Adrenal gland (tissue), 9 donors: ENCODE measurements at regions not wholly inside any gene's neighbourhood (a gene's known extent, or its start where the extent isn't known, plus 50 kb on each side); places are given as distances from the start of the nearest gene placed in this dataset.

Experiments
- DNase-seq, 7 donors: peaks; one replicate each; pipeline ENCODE4 v3.0.0-alpha.2; 2019 to 2020
- H3K27ac ChIP-seq, 5 donors: fragments of 200-600 bp; sonication (generic) in 4 of 5; 1 replicate in 3 of 5; 2 replicates in 2 of 5; pipeline versions ENCODE4 v1.5.1 to v1.8.0; 2016 to 2020; ENCODE audit warnings: mild to moderate bottlenecking in 1 of 5
- H3K27me3 ChIP-seq: fragments of 200-600 bp; 2 replicates; pipeline ENCODE4 v1.8.0; 2021
- H3K36me3 ChIP-seq, 2 donors: fragments of 200-600 bp; replicated peaks in 1 of 2; 1 replicate in 1 of 2; 2 replicates in 1 of 2; pipeline versions ENCODE4 v1.5.1 to v1.8.0; 2018 to 2022
- H3K4me1 ChIP-seq, 2 donors: fragments of 200-600 bp; replicated peaks in 1 of 2; 1 replicate in 1 of 2; 2 replicates in 1 of 2; pipeline versions ENCODE4 v1.5.1 to v1.8.0; 2018 to 2021
- H3K4me3 ChIP-seq, 4 donors: fragments of 200-600 bp; sonication (generic) in 3 of 4; one replicate each; pipeline ENCODE4 v1.5.1; 2016 to 2018
- H3K9me3 ChIP-seq, 3 donors: fragments of 200-600 bp; sonication (generic) in 1 of 3; replicated peaks in 1 of 3; 1 replicate in 2 of 3; 2 replicates in 1 of 3; pipeline versions ENCODE4 v1.5.1 to v1.8.0; 2016 to 2021
- POLR2A ChIP-seq, 2 donors: fragments of 450-650 bp; IDR thresholded peaks; one replicate each; pipeline ENCODE4 v1.6.1; 2017; ENCODE audit warnings: antibody characterized with exemption in 2 of 2, mild to moderate bottlenecking in 2 of 2, moderate library complexity in 1 of 2
- WGBS, 4 donors: extraction: QIAGEN DNeasy Blood & Tissue Kit in 2 of 4; methylation state at CpG; one replicate each; pipeline versions ENCODE4 v1.1.5 to v1.1.7; 2013 to 2017; 5-methylcytosine and 5-hydroxymethylcytosine counted together
- intact Hi-C, 2 donors: fragments of 100-400 bp; cut with DNase I; formaldehyde crosslinking; loops; one replicate each; pipeline versions ENCODE4 v1.14.1 to v1.15.0; 2022 to 2023
- TF ChIP-seq, protein P1 (sequence below), 6 experiments: fragments of 450-650 bp in 4 of 6; fragments of 200-600 bp in 2 of 6; sonication (generic) in 1 of 6; IDR thresholded peaks; 1 replicate in 5 of 6; 2 replicates in 1 of 6; pipeline versions ENCODE4 v1.5.1 to v1.8.0; 2016 to 2021; ENCODE audit warnings: antibody characterized with exemption in 6 of 6, mild to moderate bottlenecking in 2 of 6, moderate library complexity in 1 of 6
- donor health status: healthy with polysubstance abuse.
- donor health status: Bipolar disorder and iron deficiency.
- donor health status: DM: yes; HTN: yes; CAD: no.
- donor health status: DM: no; HTN: no; CAD: no.
- donor health status: DM: no; HTN: no; CAD: no.

DNA sequence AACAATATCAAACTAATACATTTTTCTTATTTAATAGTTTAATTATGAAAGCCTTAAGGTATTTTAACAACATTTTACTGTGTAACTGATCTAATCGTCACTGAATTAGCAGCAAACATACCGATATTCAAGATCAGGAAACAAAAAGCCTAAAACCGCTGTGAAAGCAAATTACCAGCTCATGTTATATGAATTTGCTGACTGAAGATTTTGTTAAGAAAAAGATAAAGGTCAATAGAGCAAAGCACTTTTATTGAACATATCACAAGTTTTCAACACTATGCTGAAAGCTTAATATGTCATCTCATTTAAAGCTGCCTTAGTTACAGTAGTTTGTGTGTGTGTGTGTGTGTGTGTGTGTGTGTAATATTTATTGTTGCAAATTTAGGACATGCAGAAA lies 1634.9 kb upstream of the NUDT12 start:
- H3K27me3 ChIP-seq: no peaks in the 10 kb centered on the region
- DNase-seq: no peak

DNA sequence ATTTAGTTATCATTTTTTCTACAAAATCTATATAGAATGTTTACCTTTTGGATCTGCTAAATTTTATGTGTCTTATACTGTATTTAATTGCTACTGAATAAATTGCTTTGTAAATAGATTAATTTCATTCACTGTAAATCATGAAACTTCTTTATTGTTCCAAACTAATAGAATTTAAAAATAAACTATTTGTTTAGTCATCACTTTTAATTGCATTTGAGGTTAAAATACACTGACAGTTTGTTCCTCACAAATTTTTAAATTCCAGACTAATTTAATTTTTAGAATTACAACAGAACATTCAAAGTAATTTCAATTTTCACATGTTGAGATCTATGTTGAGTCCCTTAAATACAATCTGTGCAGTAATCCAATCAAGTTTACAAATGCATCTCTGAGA lies 1633.2 kb upstream of the NUDT12 start:
- H3K27me3 ChIP-seq: no peaks in the 10 kb centered on the region
- H3K27ac ChIP-seq: no peak overlapping the region
- H3K4me1 ChIP-seq: no peaks in the 10 kb centered on the region
- intact Hi-C loops: no loop called here
- no peak for DNase-seq
- no peak for TF ChIP-seq POLR2A (IDR thresholded peaks at IDR 0.05)
- TF ChIP-seq, protein P1, sequence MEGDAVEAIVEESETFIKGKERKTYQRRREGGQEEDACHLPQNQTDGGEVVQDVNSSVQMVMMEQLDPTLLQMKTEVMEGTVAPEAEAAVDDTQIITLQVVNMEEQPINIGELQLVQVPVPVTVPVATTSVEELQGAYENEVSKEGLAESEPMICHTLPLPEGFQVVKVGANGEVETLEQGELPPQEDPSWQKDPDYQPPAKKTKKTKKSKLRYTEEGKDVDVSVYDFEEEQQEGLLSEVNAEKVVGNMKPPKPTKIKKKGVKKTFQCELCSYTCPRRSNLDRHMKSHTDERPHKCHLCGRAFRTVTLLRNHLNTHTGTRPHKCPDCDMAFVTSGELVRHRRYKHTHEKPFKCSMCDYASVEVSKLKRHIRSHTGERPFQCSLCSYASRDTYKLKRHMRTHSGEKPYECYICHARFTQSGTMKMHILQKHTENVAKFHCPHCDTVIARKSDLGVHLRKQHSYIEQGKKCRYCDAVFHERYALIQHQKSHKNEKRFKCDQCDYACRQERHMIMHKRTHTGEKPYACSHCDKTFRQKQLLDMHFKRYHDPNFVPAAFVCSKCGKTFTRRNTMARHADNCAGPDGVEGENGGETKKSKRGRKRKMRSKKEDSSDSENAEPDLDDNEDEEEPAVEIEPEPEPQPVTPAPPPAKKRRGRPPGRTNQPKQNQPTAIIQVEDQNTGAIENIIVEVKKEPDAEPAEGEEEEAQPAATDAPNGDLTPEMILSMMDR (IDR thresholded peaks at IDR 0.05): no peak
- no peaks in the 10 kb centered on the region for H3K9me3 ChIP-seq
- H3K4me3 ChIP-seq: no peak overlapping the region
- H3K36me3 ChIP-seq: no peaks in the 10 kb centered on the region

More for the DNA sequence above, 1634.9 kb upstream of the NUDT12 start:
- 78 to 85% (median 81%) methylated on average over 3 of the region's 3 CpGs for WGBS, 4 donors
- intact Hi-C loops: no loop called here
- no peaks in the 10 kb centered on the region for H3K4me1 ChIP-seq
- no peaks in the 10 kb centered on the region for H3K9me3 ChIP-seq
- H3K4me3 ChIP-seq: no peak overlapping the region
- H3K27ac ChIP-seq: no peak overlapping the region
- H3K36me3 ChIP-seq: no peaks in the 10 kb centered on the region
- TF ChIP-seq POLR2A (IDR thresholded peaks at IDR 0.05): no peak

DNA sequence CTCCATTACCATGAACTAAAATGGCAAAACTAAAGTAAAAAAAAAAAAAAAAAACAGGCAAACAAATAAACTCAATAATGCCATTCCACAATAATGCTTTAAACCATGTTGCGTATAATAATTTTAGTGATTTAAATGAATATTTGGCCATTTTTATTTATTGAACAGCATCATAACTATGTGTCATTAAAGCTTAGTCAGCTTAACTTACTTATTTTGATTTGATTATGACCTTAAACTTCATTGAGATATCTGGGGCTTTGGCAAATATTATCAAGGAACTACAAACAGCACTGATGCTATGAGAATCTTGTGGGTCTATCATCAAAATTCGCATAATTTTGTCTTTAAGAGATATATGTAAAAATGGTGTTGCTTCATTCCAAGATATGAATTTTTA lies 1610.3 kb upstream of the NUDT12 start:
- intact Hi-C loops: no loop called here
- TF ChIP-seq, protein P1 (IDR thresholded peaks at IDR 0.05): no peak
- no peak for TF ChIP-seq POLR2A (IDR thresholded peaks at IDR 0.05)
- Histone ChIP-seq H3K27me3 (no peaks in the 10 kb centered on the region), H3K27ac (no peak overlapping the region), H3K4me3 (no peak overlapping the region), H3K4me1 (no peaks in the 10 kb centered on the region), H3K9me3 (peaks cover 0 to 4% (median 0%) of the 10 kb centered on the region in 3 donors), H3K36me3 (no peaks in the 10 kb centered on the region)
- DNase-seq: no peak
- WGBS, 4 donors: 75 to 85% (median 80%) methylated on average over 2 of the region's 2 CpGs

DNA sequence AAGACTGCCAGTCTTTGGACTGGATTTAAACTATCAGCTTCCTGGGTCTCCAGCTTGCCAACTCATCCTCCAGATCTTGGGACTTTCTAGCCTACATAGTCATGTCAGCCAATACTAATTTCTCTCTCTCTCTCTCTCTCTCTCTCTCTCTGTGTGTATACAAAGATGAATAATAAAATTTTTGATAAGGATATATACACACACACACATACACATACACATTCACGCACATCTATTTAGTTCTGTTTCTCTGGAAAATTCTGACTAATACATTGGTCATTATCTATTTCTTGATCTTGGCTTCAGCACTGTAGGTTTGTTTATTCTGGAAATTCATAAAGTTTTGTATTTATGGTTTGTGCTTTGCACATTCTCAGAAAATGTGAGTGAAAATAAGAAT lies 1606.2 kb upstream of the NUDT12 start:
- Histone ChIP-seq H3K4me3 (no peak overlapping the region), H3K27ac (no peak overlapping the region), H3K36me3 (no peaks in the 10 kb centered on the region), H3K4me1 (no peaks in the 10 kb centered on the region), H3K27me3 (no peaks in the 10 kb centered on the region), H3K9me3 (peaks cover 0 to 4% (median 0%) of the 10 kb centered on the region in 3 donors)
- DNase-seq: no peak
- no peak for TF ChIP-seq POLR2A (IDR thresholded peaks at IDR 0.05)
- TF ChIP-seq, protein P1 (IDR thresholded peaks at IDR 0.05): no peak
- intact Hi-C loops: no loop called here
- 69 to 87% (median 71%) methylated on average over 1 of the region's 1 CpG for WGBS, 4 donors

DNA sequence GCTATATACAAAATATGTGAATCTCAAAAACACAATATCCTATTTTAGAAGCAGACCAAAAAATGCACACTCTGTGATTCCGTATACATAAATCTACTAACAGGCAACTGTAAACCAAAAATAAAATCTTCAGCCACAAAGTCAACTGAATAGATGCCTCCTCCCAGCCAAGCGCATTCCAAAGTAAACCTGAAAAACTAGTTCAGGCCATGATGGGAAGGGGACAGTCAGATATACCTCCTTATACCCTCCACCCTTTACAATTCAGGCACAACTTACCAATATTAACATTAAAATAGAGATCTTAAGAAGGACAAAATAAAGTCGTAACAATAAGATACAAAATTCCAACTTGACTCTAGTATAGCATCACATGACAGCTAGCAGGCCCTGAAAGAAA lies 1604.5 kb upstream of the NUDT12 start:
- no peaks in the 10 kb centered on the region for H3K27me3 ChIP-seq
- no peak overlapping the region for H3K4me3 ChIP-seq
- H3K36me3 ChIP-seq: no peaks in the 10 kb centered on the region
- 82 to 95% (median 85%) methylated on average over 3 of the region's 3 CpGs for WGBS, 4 donors
- H3K4me1 ChIP-seq: no peaks in the 10 kb centered on the region
- H3K9me3 ChIP-seq: peaks cover 0 to 4% (median 0%) of the 10 kb centered on the region in 3 donors
- no peak for DNase-seq
- no peak overlapping the region for H3K27ac ChIP-seq
- TF ChIP-seq, protein P1 (IDR thresholded peaks at IDR 0.05): no peak
- no peak for TF ChIP-seq POLR2A (IDR thresholded peaks at IDR 0.05)
- intact Hi-C loops: no loop called here
